ENCODE measurements at regions not wholly inside any gene's neighbourhood (a gene's known extent, or its start where the extent isn't known, plus 50 kb on each side); places are given as distances from the start of the nearest gene placed in this dataset.

GRCh38 chr3:124628863-124629262 lies 101.4 kb upstream of the UMPS start:
- TF ChIP-seq, protein P1, sequence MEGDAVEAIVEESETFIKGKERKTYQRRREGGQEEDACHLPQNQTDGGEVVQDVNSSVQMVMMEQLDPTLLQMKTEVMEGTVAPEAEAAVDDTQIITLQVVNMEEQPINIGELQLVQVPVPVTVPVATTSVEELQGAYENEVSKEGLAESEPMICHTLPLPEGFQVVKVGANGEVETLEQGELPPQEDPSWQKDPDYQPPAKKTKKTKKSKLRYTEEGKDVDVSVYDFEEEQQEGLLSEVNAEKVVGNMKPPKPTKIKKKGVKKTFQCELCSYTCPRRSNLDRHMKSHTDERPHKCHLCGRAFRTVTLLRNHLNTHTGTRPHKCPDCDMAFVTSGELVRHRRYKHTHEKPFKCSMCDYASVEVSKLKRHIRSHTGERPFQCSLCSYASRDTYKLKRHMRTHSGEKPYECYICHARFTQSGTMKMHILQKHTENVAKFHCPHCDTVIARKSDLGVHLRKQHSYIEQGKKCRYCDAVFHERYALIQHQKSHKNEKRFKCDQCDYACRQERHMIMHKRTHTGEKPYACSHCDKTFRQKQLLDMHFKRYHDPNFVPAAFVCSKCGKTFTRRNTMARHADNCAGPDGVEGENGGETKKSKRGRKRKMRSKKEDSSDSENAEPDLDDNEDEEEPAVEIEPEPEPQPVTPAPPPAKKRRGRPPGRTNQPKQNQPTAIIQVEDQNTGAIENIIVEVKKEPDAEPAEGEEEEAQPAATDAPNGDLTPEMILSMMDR (IDR thresholded peaks at IDR 0.05), result no peak
- TF ChIP-seq POLR2A (IDR thresholded peaks at IDR 0.05), result no peak
